ENCODE measurements at regions not wholly inside any gene's neighbourhood (a gene's known extent, or its start where the extent isn't known, plus 50 kb on each side); places are given as distances from the start of the nearest gene placed in this dataset.

- TF ChIP-seq CTCF (IDR thresholded peaks at IDR 0.05; ENCODE audit: low read depth, low read length, missing input control): no peak
- no peak for TF ChIP-seq NR2F2 (IDR thresholded peaks at IDR 0.05)
- no peak for TF ChIP-seq EGR1 (IDR thresholded peaks at IDR 0.05; ENCODE audit: low read depth in 2 of 2)
- no peak for TF ChIP-seq FOXA1 (IDR thresholded peaks at IDR 0.05)
- TF ChIP-seq HNF4A (conservative IDR thresholded peaks at IDR 0.05): no peak
- TF ChIP-seq SP1 (IDR thresholded peaks at IDR 0.05): no peak
Measured at GRCh38 chr16:87138316-87138715, 178.9 kb downstream of the C16orf95 start (continued).

DNA sequence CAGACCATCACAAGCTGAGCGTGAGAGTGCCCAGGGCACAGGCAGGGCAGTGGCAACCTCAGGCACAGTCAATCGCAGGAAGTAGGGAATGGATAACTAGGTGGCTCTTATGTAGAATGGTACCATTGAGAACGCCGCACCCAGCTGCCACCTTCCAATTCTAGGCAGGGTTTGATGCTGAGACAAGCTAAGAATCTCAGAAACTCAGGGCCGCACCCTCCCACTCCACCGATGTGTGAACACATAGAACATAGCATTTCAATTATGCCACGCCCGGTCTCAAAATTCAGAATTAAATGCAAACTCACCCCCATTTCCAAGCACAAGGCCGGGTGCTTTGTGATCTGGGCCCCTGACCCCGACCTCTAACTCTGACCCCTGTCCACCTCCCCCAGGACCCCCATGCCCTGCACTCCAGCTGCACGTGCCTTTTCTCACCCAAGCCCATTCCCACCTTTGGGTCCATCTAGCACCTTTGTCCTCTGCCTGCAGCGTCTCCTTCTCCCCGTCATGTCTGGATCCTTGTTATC lies 178.4 kb downstream of the C16orf95 start:
- WGBS: 86% methylated on average over 13 of the region's 13 CpGs
- H3K4me1 ChIP-seq (ENCODE audit: control insufficient read depth in 4 of 4, insufficient read depth in 4 of 4, low read length in 3 of 4): no peaks in the 10 kb centered on the region
- peaks cover 0 to 6% (median 2%) of the 10 kb centered on the region in 4 donors for H3K9me3 ChIP-seq (ENCODE audit: control insufficient read depth in 4 of 4, low read length in 3 of 4)
- H3K27ac ChIP-seq (ENCODE audit: low read depth in 1 of 2, low read length in 2 of 2): no peak overlapping the region
- H3K27me3 ChIP-seq (ENCODE audit: control insufficient read depth in 4 of 4, insufficient read depth in 4 of 4, low read length in 3 of 4): no peaks in the 10 kb centered on the region
- no peak for TF ChIP-seq ATF3 (IDR thresholded peaks at IDR 0.05)
- no peak for TF ChIP-seq SP1 (IDR thresholded peaks at IDR 0.05)
- no peak for TF ChIP-seq JUND (IDR thresholded peaks at IDR 0.05)
- TF ChIP-seq TAF1 (conservative IDR thresholded peaks at IDR 0.05): no peak
- no peak for TF ChIP-seq FOXA2 (IDR thresholded peaks at IDR 0.05)
- TF ChIP-seq RXRA (IDR thresholded peaks at IDR 0.05): no peak
- no peak for TF ChIP-seq HNF4G (IDR thresholded peaks at IDR 0.05)
- TF ChIP-seq MAX (IDR thresholded peaks at IDR 0.05): no peak
- no peak for TF ChIP-seq HNF4A (conservative IDR thresholded peaks at IDR 0.05)
- TF ChIP-seq, protein P1, sequence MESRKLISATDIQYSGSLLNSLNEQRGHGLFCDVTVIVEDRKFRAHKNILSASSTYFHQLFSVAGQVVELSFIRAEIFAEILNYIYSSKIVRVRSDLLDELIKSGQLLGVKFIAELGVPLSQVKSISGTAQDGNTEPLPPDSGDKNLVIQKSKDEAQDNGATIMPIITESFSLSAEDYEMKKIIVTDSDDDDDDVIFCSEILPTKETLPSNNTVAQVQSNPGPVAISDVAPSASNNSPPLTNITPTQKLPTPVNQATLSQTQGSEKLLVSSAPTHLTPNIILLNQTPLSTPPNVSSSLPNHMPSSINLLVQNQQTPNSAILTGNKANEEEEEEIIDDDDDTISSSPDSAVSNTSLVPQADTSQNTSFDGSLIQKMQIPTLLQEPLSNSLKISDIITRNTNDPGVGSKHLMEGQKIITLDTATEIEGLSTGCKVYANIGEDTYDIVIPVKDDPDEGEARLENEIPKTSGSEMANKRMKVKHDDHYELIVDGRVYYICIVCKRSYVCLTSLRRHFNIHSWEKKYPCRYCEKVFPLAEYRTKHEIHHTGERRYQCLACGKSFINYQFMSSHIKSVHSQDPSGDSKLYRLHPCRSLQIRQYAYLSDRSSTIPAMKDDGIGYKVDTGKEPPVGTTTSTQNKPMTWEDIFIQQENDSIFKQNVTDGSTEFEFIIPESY (IDR thresholded peaks at IDR 0.05): no peak
- no peak for TF ChIP-seq EGR1 (IDR thresholded peaks at IDR 0.05; ENCODE audit: low read depth in 2 of 2)
- no peak for TF ChIP-seq NR2F2 (IDR thresholded peaks at IDR 0.05)
- no peak for TF ChIP-seq FOXA1 (IDR thresholded peaks at IDR 0.05)
- TF ChIP-seq GABPA (IDR thresholded peaks at IDR 0.05 in 1 of 2, conservative IDR thresholded peaks at IDR 0.05 in 1 of 2): no peak
- no peak overlapping the region for H3K9ac ChIP-seq (ENCODE audit: low read depth in 1 of 2, low read length in 2 of 2)
- no peaks in the 10 kb centered on the region for H3K36me3 ChIP-seq (ENCODE audit: control insufficient read depth in 4 of 4, insufficient read depth in 3 of 4, low read depth in 1 of 4, low read length in 3 of 4)
- no peak for DNase-seq (ENCODE audit: low spot score)
- no peak overlapping the region for H3K4me3 ChIP-seq (ENCODE audit: low read depth in 1 of 3, low read length in 3 of 3)

DNA sequence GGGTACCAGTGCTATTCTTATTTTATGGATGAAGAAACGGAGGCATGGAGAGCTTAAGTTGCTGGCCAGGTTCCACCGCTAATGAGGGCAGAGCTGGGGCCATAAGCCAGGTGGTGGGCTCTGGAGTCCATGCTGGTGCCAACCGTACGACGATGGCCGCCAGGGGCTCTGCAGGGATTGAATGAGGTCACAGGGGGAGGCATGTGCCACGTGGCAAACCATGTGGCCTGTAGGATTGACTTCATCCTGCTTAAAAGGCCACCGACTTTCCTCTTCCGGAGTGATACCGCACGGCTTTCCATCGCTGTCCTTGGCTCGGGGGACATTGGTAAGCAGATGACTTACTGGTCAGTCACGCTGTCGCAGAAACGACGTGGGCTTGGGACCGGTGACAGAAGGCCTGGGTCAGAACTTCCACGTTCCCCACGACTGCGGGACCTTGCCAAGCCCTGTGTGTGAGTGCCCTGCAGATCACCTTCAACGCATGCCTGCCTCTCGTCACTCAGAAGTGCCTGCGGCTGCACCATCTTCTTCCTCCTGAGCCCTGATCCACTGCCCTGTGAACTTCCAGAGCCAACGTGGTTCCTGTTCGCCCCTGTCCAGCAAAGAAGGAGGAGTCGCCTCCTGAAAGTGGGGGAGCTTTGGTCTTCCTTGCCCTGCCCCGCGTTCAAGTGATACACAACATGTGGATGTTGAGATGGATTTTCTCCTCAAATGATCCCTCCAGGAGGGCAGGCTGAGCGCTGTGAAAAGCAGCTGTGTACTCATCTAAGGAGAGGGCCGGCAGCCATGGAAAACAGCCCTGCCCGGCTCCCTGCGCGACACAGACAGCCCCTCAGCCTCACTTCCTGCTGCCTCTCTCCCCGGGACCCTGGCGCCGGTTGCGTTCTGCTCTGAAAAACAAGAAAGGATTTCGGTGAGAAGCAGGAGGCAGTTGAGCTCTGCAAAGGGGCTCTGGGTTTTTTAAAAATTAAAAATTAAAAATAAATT lies 176.7 kb downstream of the C16orf95 start:
- 81% methylated on average over 39 of the region's 39 CpGs for WGBS
- Histone ChIP-seq H3K9ac (ENCODE audit: low read depth in 1 of 2, low read length in 2 of 2) (no peak overlapping the region), H3K36me3 (ENCODE audit: control insufficient read depth in 4 of 4, insufficient read depth in 3 of 4, low read depth in 1 of 4, low read length in 3 of 4) (no peaks in the 10 kb centered on the region), H3K4me1 (ENCODE audit: control insufficient read depth in 4 of 4, insufficient read depth in 4 of 4, low read length in 3 of 4) (no peaks in the 10 kb centered on the region), H3K9me3 (ENCODE audit: control insufficient read depth in 4 of 4, low read length in 3 of 4) (peaks cover 0 to 6% (median 2%) of the 10 kb centered on the region in 4 donors), H3K4me3 (ENCODE audit: low read depth in 1 of 3, low read length in 3 of 3) (no peak overlapping the region), H3K27ac (ENCODE audit: low read depth in 1 of 2, low read length in 2 of 2) (no peak overlapping the region), H3K27me3 (ENCODE audit: control insufficient read depth in 4 of 4, insufficient read depth in 4 of 4, low read length in 3 of 4) (no peaks in the 10 kb centered on the region)
- DNase-seq (ENCODE audit: low spot score): no peak
- no peak for TF ChIP-seq REST (IDR thresholded peaks at IDR 0.05)
- no peak for TF ChIP-seq HNF4G (IDR thresholded peaks at IDR 0.05)
- no peak for TF ChIP-seq EGR1 (IDR thresholded peaks at IDR 0.05; ENCODE audit: low read depth in 2 of 2)
- no peak for TF ChIP-seq JUND (IDR thresholded peaks at IDR 0.05)

Measured in liver (tissue), 8 donors.